AG10803 (cell line): ENCODE measurements at regions not wholly inside any gene's neighbourhood (a gene's known extent, or its start where the extent isn't known, plus 50 kb on each side); places are given as distances from the start of the nearest gene placed in this dataset.

Experiments used
- DNase-seq: peaks from one replicate; pipeline ENCODE4 v3.0.0; 2010; ENCODE audit warnings: low read depth
- H3K4me3 ChIP-seq: 2 replicates; pipeline ENCODE4 v1.5.1; 2011; ENCODE audit warnings: mild to moderate bottlenecking, low read length, control low read depth
- CTCF ChIP-seq: conservative IDR thresholded peaks from 2 replicates; pipeline ENCODE4 v1.5.1; 2011; ENCODE audit warnings: mild to moderate bottlenecking, low read length, control low read depth, inconsistent platforms

GRCh38 chr2:241931084-241931975, 61.8 kb downstream of the RTP5 start:
- no peak for TF ChIP-seq CTCF
- no peak overlapping the region for H3K4me3 ChIP-seq
- DNase-seq, result no peak

GRCh38 chr2:241931976-241932898, 62.7 kb downstream of the RTP5 start:
- DNase-seq, result no peak
- H3K4me3 ChIP-seq, result no peak overlapping the region
- TF ChIP-seq CTCF, result no peak

DNA sequence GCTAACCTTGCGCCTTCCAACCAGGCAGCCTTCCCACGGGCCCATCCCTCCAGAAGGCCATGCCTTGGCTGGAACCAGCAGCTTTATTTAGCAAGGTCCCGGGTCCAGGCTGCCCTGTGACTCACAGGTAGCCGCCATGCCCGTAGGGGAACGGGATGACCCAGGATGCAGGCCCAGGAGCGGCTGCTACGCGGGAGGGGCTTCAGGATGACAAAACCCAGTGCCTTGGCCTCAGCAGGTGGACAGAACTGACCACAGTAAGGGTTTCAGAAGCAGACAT, 63.3 kb downstream of the RTP5 start:
- DNase-seq, result no peak
- no peak for TF ChIP-seq CTCF
- no peak overlapping the region for H3K4me3 ChIP-seq

DNA sequence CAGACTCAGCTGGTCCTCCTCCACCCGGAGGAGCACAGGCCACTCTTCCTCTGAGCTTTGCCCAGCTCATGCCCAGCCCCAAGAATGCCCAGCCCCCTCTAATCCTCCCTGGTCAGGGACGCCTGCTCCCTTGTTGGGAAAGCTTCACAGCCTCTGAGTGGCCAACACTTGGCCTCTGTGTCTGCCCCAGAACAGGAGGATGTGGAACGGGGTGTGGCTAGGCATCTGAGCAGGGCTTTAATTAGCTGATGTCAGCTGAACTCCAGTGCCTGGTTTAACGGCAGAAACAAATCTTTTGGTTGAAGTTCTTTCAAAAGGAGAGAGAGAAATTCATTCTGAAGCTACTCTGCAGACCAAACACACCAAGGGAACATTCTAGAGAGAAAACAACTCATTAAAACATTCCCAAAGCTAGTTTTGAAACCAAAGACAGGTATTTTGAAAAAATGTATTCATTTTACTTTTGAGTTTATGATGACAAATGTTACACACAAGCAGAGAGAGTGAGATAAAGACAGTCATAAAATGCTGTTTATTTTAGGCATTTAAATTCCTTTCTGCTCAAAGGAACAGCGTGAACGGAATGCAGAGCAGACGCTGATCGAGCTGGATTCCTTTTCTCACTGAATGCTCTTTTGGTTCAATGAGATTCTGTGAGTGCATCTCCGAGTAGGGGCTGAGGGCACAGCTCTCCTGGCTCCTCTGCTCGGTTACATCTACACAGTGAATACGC, 63.8 kb downstream of the RTP5 start:
- DNase-seq, result peak; percentile 50
- H3K4me3 ChIP-seq, result no peak overlapping the region

GRCh38 chr2:241935314-241935713, 65.8 kb downstream of the RTP5 start:
- peak; percentile 80 for DNase-seq
- no peak for TF ChIP-seq CTCF

More for the DNA sequence above, 63.8 kb downstream of the RTP5 start:
- TF ChIP-seq CTCF, result no peak

GRCh38 chr2:241935774-241936173, 66.2 kb downstream of the RTP5 start:
- no peak for TF ChIP-seq CTCF
- DNase-seq, result no peak
- H3K4me3 ChIP-seq, result no peak overlapping the region

More at GRCh38 chr2:241935314-241935713, 65.8 kb downstream of the RTP5 start:
- H3K4me3 ChIP-seq, result no peak overlapping the region
